K562 (cell line): ENCODE measurements at regions not wholly inside any gene's neighbourhood (a gene's known extent, or its start where the extent isn't known, plus 50 kb on each side); places are given as distances from the start of the nearest gene placed in this dataset.

Experiments
- ATAC-seq: fragments of 200-7000 bp; cut with Tn5 transposase; 3 replicates; pipeline ENCODE4 v1.9.1; 2020; ENCODE audit warnings: moderate library complexity
- BruUV-seq: library from RNA; stranded (reverse); fragments of 400-500 nt; replicated peaks from 2 replicates; lab custom pipeline; 2021; lab: Mats Ljungman, UMichigan
- CTCF ChIA-PET: fragments of 300-600 bp; formaldehyde crosslinking; extraction: SDS; loops from one replicate; lab custom pipeline; 2021; ENCODE audit warnings: low intra/inter-chr PET ratio; lab: Yijun Ruan, JAX
- POLR2A ChIA-PET: fragments of 300-600, 350-650 bp; sonication (Branson Sonifier 250); formaldehyde crosslinking; extraction: SDS; loops from one replicate; lab custom pipeline; 2021; ENCODE audit warnings: antibody characterized with exemption, inconsistent platforms; lab: Yijun Ruan, JAX
- DNase-seq, 4 experiments: peaks; one replicate each; pipeline versions ENCODE4 v3.0.0 to v3.0.0-alpha.2; 2011 to 2018; ENCODE audit warnings: low spot score in 3 of 4, mixed read lengths in 3 of 4; ENCODE audit errors: extremely low read depth in 1 of 4
- FAIRE-seq: peaks from 2 replicates; lab custom pipeline; 2011; peaks lifted over from hg19 to GRCh38; lab: Jason Lieb, UNC
- H2AFZ ChIP-seq: 2 replicates; pipeline ENCODE4 v1.6.0; 2011; ENCODE audit warnings: low read depth, low read length, control low read depth, inconsistent platforms
- H3K27ac ChIP-seq: fragments of 200-600 bp; 3 replicates; pipeline ENCODE4 v1.8.0; 2011; ENCODE audit warnings: low read depth, mild to moderate bottlenecking, control low read depth, inconsistent platforms, low read length, moderate library complexity, mixed read lengths; ENCODE audit errors: extremely low read depth
- H3K27me3 ChIP-seq, 2 experiments: fragments of 300-600 bp in 1 of 2; 2 replicates in 1 of 2; 3 replicates in 1 of 2; pipeline versions ENCODE4 v1.6.0 to v1.8.0; 2011; ENCODE audit warnings: inconsistent platforms in 2 of 2, low read length in 2 of 2, mild to moderate bottlenecking in 1 of 2, mixed read lengths in 1 of 2, moderate library complexity in 1 of 2; ENCODE audit not compliant: control insufficient read depth in 2 of 2, insufficient read depth in 2 of 2
- H3K36me3 ChIP-seq: fragments of 300-600 bp; 3 replicates; pipeline ENCODE4 v1.8.0; 2011; ENCODE audit warnings: mild to moderate bottlenecking, low read length, inconsistent platforms; ENCODE audit not compliant: control insufficient read depth, insufficient read depth
- H3K4me1 ChIP-seq, 2 experiments: fragments of 200-600 bp in 1 of 2; replicated peaks in 1 of 2; 2 replicates in 1 of 2; 3 replicates in 1 of 2; pipeline versions ENCODE4 v1.5.1 to v1.8.0; 2011; ENCODE audit warnings: inconsistent platforms in 2 of 2, low read length in 2 of 2, mild to moderate bottlenecking in 1 of 2, mixed read lengths in 1 of 2, moderate library complexity in 1 of 2; ENCODE audit not compliant: control insufficient read depth in 2 of 2, insufficient read depth in 2 of 2
- H3K4me2 ChIP-seq: 2 replicates; pipeline ENCODE4 v1.6.1; 2011; ENCODE audit warnings: low read length, control low read depth, inconsistent platforms, mixed read lengths; ENCODE audit not compliant: insufficient read depth
- H3K4me3 ChIP-seq: fragments of 200-600 bp; sonication (generic), shearing (Covaris generic); 2 replicates; pipeline ENCODE4 v1.5.1; 2016; ENCODE audit warnings: control low read depth, inconsistent platforms
- H3K79me2 ChIP-seq: fragments of 200-600 bp; 3 replicates; pipeline ENCODE4 v1.8.0; 2011; ENCODE audit warnings: low read length, inconsistent platforms; ENCODE audit not compliant: control insufficient read depth, insufficient read depth
- H3K9ac ChIP-seq, 2 experiments: 2 replicates each; pipeline versions ENCODE4 v1.6.0 to v1.6.1; 2011; ENCODE audit warnings: low read depth in 2 of 2, low read length in 2 of 2, control low read depth in 1 of 2, inconsistent platforms in 1 of 2, mild to moderate bottlenecking in 1 of 2, mixed read lengths in 1 of 2; ENCODE audit not compliant: insufficient read depth in 1 of 2
- H3K9me1 ChIP-seq: one replicate; pipeline ENCODE4 v1.6.0; 2011; ENCODE audit warnings: inconsistent platforms, mild to moderate bottlenecking, low read length, moderate library complexity; ENCODE audit not compliant: control insufficient read depth, insufficient read depth
- H3K9me3 ChIP-seq: replicated peaks from 2 replicates; pipeline ENCODE4 v1.5.1; 2011; ENCODE audit warnings: low read depth, low read length, inconsistent platforms; ENCODE audit not compliant: control insufficient read depth, insufficient read depth
- H4K20me1 ChIP-seq: replicated peaks from 2 replicates; pipeline ENCODE4 v1.6.1; 2011; ENCODE audit warnings: low read length, inconsistent platforms, mixed read lengths; ENCODE audit not compliant: control insufficient read depth, insufficient read depth
- CTBP1 ChIP-seq: fragments of 450-650 bp; IDR thresholded peaks from 2 replicates; pipeline ENCODE4 v1.6.1; 2016; ENCODE audit warnings: borderline replicate concordance
- E2F3 ChIP-seq: fragments of 250-450 bp; sonication (Bioruptor Pico); IDR thresholded peaks from 2 replicates; pipeline ENCODE4 v1.4.0; 2020; ENCODE audit warnings: mild to moderate bottlenecking
- E2F6 ChIP-seq, 2 experiments: IDR thresholded peaks; 2 replicates each; pipeline ENCODE4 v1.6.1; 2011; ENCODE audit warnings: borderline replicate concordance in 1 of 2, control low read depth in 1 of 2, low read depth in 1 of 2, low read length in 1 of 2, mild to moderate bottlenecking in 1 of 2, mixed read lengths in 1 of 2, moderate library complexity in 1 of 2; ENCODE audit not compliant: insufficient read depth in 1 of 2, insufficient read length in 1 of 2, poor library complexity in 1 of 2, severe bottlenecking in 1 of 2; ENCODE audit errors: extremely low read depth in 1 of 2
- GATAD2A ChIP-seq: fragments of 450-650 bp; IDR thresholded peaks from 2 replicates; pipeline ENCODE4 v1.6.1; 2017
- MYBL2 ChIP-seq, 2 experiments: fragments of 450-650 bp in 1 of 2; sonication (generic) in 1 of 2; formaldehyde crosslinking in 1 of 2; IDR thresholded peaks; 2 replicates each; pipeline versions ENCODE4 v1.6.1 to v1.8.1; 2017 to 2022; ENCODE audit warnings: borderline replicate concordance in 1 of 2, inconsistent platforms in 1 of 2, low read depth in 1 of 2, mild to moderate bottlenecking in 1 of 2, missing genetic modification reagents in 1 of 2, moderate library complexity in 1 of 2
- PHF21A ChIP-seq: fragments of 450-650 bp; IDR thresholded peaks from 2 replicates; pipeline ENCODE4 v1.6.1; 2017; ENCODE audit warnings: low read depth, borderline replicate concordance
- SNIP1 ChIP-seq: fragments of 450-650 bp; IDR thresholded peaks from 2 replicates; pipeline ENCODE4 v1.7.1; 2017; ENCODE audit warnings: low read depth, mild to moderate bottlenecking
- SPI1 ChIP-seq: IDR thresholded peaks from 2 replicates; pipeline ENCODE4 v1.6.1; 2011; ENCODE audit warnings: low read depth, low read length, control low read depth, borderline replicate concordance
- ZFPM2 ChIP-seq: fragments of 250-450 bp; sonication (Bioruptor Pico); IDR thresholded peaks from 2 replicates; pipeline ENCODE4 v1.5.1; 2022; ENCODE audit warnings: mild to moderate bottlenecking
- ZNF589 ChIP-seq: fragments of 200-800 bp; sonication (Bioruptor generic); IDR thresholded peaks from 2 replicates; pipeline ENCODE4 v1.6.1; 2016; ENCODE audit warnings: low read depth, missing genetic modification characterization, missing compliant biosample characterization
- WGBS: fragments of 100-300 bp; shearing (Covaris generic); methylation state at CpG from one replicate; pipeline ENCODE4 v1.1.6; 2016; ENCODE audit warnings: low coverage, mixed read lengths; ENCODE audit not compliant: insufficient coverage; ENCODE audit errors: missing lambda C conversion rate; 5-methylcytosine and 5-hydroxymethylcytosine counted together
- in situ Hi-C: fragments of 300-500 bp; cut with MboI; formaldehyde crosslinking; loops from 4 replicates; pipeline ENCODE4 v1.15.0; 2018; ENCODE audit warnings: inconsistent platforms, mixed read lengths
- intact Hi-C: fragments of 100-400 bp; cut with micrococcal nuclease; formaldehyde crosslinking; loops from 2 replicates; pipeline ENCODE4 v1.14.2; 2022

- no peak for ATAC-seq
- TF ChIP-seq PHF21A = no peak
- TF ChIP-seq GATAD2A = no peak
- TF ChIP-seq CTBP1 = no peak
- no peak for TF ChIP-seq MYBL2 (IDR thresholded peaks at IDR 0.05; ENCODE audit: low read depth)
- no peak for TF ChIP-seq MYBL2 (CRISPR knock-in tag; IDR thresholded peaks at IDR 0.05; ENCODE audit: borderline replicate concordance)
- no peak for TF ChIP-seq E2F3 (CRISPR knock-in tag)
- TF ChIP-seq SNIP1 = no peak
- TF ChIP-seq E2F6 (IDR thresholded peaks at IDR 0.05; ENCODE audit: borderline replicate concordance in 1 of 2, extremely low read depth in 1 of 2, insufficient read depth in 1 of 2, insufficient read length in 1 of 2, low read depth in 1 of 2, low read length in 1 of 2, poor library complexity in 1 of 2, severe bottlenecking in 1 of 2) = no peak
- no peak for TF ChIP-seq SPI1
- TF ChIP-seq ZNF589 (CRISPR knock-in tag) = no peak
- TF ChIP-seq ZFPM2 (CRISPR knock-in tag) = no peak
- H4K20me1 ChIP-seq = no peaks in the 10 kb centered on the region
- no peaks in the 10 kb centered on the region for H3K9me1 ChIP-seq
- ChIA-PET POLR2A (no interaction called here), CTCF (no interaction called here)
- no peak for FAIRE-seq
- H3K9me3 ChIP-seq = no peaks in the 10 kb centered on the region
- H3K4me2 ChIP-seq = no peak overlapping the region
- H3K27me3 ChIP-seq = no peaks in the 10 kb centered on the region
- no peak overlapping the region for H3K9ac ChIP-seq
- no peaks in the 10 kb centered on the region for H3K4me1 ChIP-seq
- in situ Hi-C loops = no loop called here
- 0% methylated on average over 4 of the region's 4 CpGs for WGBS
- H3K27ac ChIP-seq = no peak overlapping the region
- intact Hi-C loops = no loop called here
- no peaks in the 10 kb centered on the region for H3K79me2 ChIP-seq
- no TSS peak for BruUV-seq
- no peak for DNase-seq
- no peak overlapping the region for H3K4me3 ChIP-seq
- no peaks in the 10 kb centered on the region for H3K36me3 ChIP-seq
- no peak overlapping the region for H2AFZ ChIP-seq
These were observed 288.7 kb downstream of the CEMIP2 start for GRCh38 chr9:71479621-71480020.
